ENCODE measurements at regions not wholly inside any gene's neighbourhood (a gene's known extent, or its start where the extent isn't known, plus 50 kb on each side); places are given as distances from the start of the nearest gene placed in this dataset.
"Not testable (repeated sequence)": the region's sequence is repeated elsewhere in the genome, so short reads cannot be mapped to it uniquely, and the experiment has no call there.

GRCh38 chr3:67943546-67943945, 289.1 kb upstream of the SUCLG2 start:
- H3K27me3 ChIP-seq (ENCODE audit: control insufficient read depth, insufficient read depth, low read length) = no peaks in the 10 kb centered on the region
- H3K4me3 ChIP-seq (ENCODE audit: low read length) = no peak overlapping the region
- 90% methylated on average over 1 of the region's 1 CpG for WGBS (ENCODE audit: insufficient coverage)
- H3K9me3 ChIP-seq (replicated peaks; ENCODE audit: control insufficient read depth, low read depth, low read length) = no peaks in the 10 kb centered on the region
- H3K4me1 ChIP-seq (ENCODE audit: control insufficient read depth, insufficient read depth, low read length) = no peaks in the 10 kb centered on the region
- H3K27ac ChIP-seq (ENCODE audit: low read length) = no peak overlapping the region
- no peak for DNase-seq
- no peaks in the 10 kb centered on the region for H3K36me3 ChIP-seq (ENCODE audit: control insufficient read depth, insufficient read depth, low read length)

- H3K27ac ChIP-seq (ENCODE audit: low read length) = no peak overlapping the region
- no peak for DNase-seq
- no peaks in the 10 kb centered on the region for H3K36me3 ChIP-seq (ENCODE audit: control insufficient read depth, insufficient read depth, low read length)
- no peaks in the 10 kb centered on the region for H3K27me3 ChIP-seq (ENCODE audit: control insufficient read depth, insufficient read depth, low read length)
- no peaks in the 10 kb centered on the region for H3K9me3 ChIP-seq (replicated peaks; ENCODE audit: control insufficient read depth, low read depth, low read length)
- H3K4me1 ChIP-seq (ENCODE audit: control insufficient read depth, insufficient read depth, low read length) = no peaks in the 10 kb centered on the region
- WGBS (ENCODE audit: insufficient coverage) = 73% methylated on average over 2 of the region's 3 CpGs
- H3K4me3 ChIP-seq (ENCODE audit: low read length) = no peak overlapping the region
Measured at GRCh38 chr3:67941433-67942030, 287.1 kb upstream of the SUCLG2 start.

GRCh38 chr3:67940210-67940952, 286.0 kb upstream of the SUCLG2 start:
- no peaks in the 10 kb centered on the region for H3K36me3 ChIP-seq (ENCODE audit: control insufficient read depth, insufficient read depth, low read length)
- H3K4me3 ChIP-seq (ENCODE audit: low read length) = no peak overlapping the region
- no peaks in the 10 kb centered on the region for H3K27me3 ChIP-seq (ENCODE audit: control insufficient read depth, insufficient read depth, low read length)
- H3K4me1 ChIP-seq (ENCODE audit: control insufficient read depth, insufficient read depth, low read length) = no peaks in the 10 kb centered on the region
- H3K27ac ChIP-seq (ENCODE audit: low read length) = no peak overlapping the region
- no CpG with 5 or more reads among the region's 2 CpGs for WGBS (ENCODE audit: insufficient coverage)
- peaks cover under 1% of the 10 kb centered on the region for H3K9me3 ChIP-seq (replicated peaks; ENCODE audit: control insufficient read depth, low read depth, low read length)
- peak; percentile 55 for DNase-seq

- Histone ChIP-seq H3K27ac (ENCODE audit: low read length) (no peak overlapping the region), H3K9me3 (replicated peaks; ENCODE audit: control insufficient read depth, low read depth, low read length) (peaks cover 5% of the 10 kb centered on the region), H3K4me1 (ENCODE audit: control insufficient read depth, insufficient read depth, low read length) (no peaks in the 10 kb centered on the region), H3K4me3 (ENCODE audit: low read length) (no peak overlapping the region), H3K36me3 (ENCODE audit: control insufficient read depth, insufficient read depth, low read length) (no peaks in the 10 kb centered on the region), H3K27me3 (ENCODE audit: control insufficient read depth, insufficient read depth, low read length) (no peaks in the 10 kb centered on the region)
- WGBS (ENCODE audit: insufficient coverage) = no CpG with 5 or more reads among the region's 1 CpG
- no peak for DNase-seq
Measured at GRCh38 chr3:67937498-67938118, 283.2 kb upstream of the SUCLG2 start.

GRCh38 chr3:67930394-67930793, 276.0 kb upstream of the SUCLG2 start:
- not testable (repeated sequence) for DNase-seq; H3K4me3 ChIP-seq (ENCODE audit: low read length); H3K27ac ChIP-seq (ENCODE audit: low read length); H3K36me3 ChIP-seq (ENCODE audit: control insufficient read depth, insufficient read depth, low read length); H3K4me1 ChIP-seq (ENCODE audit: control insufficient read depth, insufficient read depth, low read length); H3K27me3 ChIP-seq (ENCODE audit: control insufficient read depth, insufficient read depth, low read length); H3K9me3 ChIP-seq (replicated peaks; ENCODE audit: control insufficient read depth, low read depth, low read length)
- 89% methylated on average over 4 of the region's 4 CpGs for WGBS (ENCODE audit: insufficient coverage)

DNA sequence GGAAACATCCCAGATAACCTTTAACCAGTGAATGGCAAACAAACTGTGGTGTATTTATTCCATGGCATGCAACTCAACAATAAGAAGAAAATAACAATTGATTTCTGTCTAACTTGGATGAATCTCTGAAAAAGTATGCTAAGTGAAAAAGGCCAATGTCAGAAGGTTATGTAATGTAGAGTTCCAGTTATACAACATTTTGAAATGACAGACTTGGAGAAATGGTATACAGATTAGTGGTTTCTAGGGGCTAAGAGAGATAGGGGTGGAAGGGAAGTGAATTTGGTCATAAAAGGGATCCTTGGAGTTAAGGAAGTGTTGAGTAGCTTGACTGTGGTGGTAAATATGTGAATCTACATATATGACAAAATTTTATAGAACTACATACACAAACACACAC, 269.4 kb upstream of the SUCLG2 start:
- Histone ChIP-seq H3K9me3 (replicated peaks; ENCODE audit: control insufficient read depth, low read depth, low read length) (no peaks in the 10 kb centered on the region), H3K36me3 (ENCODE audit: control insufficient read depth, insufficient read depth, low read length) (no peaks in the 10 kb centered on the region), H3K4me3 (ENCODE audit: low read length) (no peak overlapping the region), H3K4me1 (ENCODE audit: control insufficient read depth, insufficient read depth, low read length) (no peaks in the 10 kb centered on the region), H3K27me3 (ENCODE audit: control insufficient read depth, insufficient read depth, low read length) (no peaks in the 10 kb centered on the region), H3K27ac (ENCODE audit: low read length) (no peak overlapping the region)
- no peak for DNase-seq

- WGBS (ENCODE audit: insufficient coverage) = 16% methylated on average over 5 of the region's 7 CpGs
- no peaks in the 10 kb centered on the region for H3K36me3 ChIP-seq (ENCODE audit: control insufficient read depth, insufficient read depth, low read length)
- H3K4me1 ChIP-seq (ENCODE audit: control insufficient read depth, insufficient read depth, low read length) = no peaks in the 10 kb centered on the region
- no peak overlapping the region for H3K4me3 ChIP-seq (ENCODE audit: low read length)
- no peak overlapping the region for H3K27ac ChIP-seq (ENCODE audit: low read length)
- no peaks in the 10 kb centered on the region for H3K27me3 ChIP-seq (ENCODE audit: control insufficient read depth, insufficient read depth, low read length)
- no peaks in the 10 kb centered on the region for H3K9me3 ChIP-seq (replicated peaks; ENCODE audit: control insufficient read depth, low read depth, low read length)
- DNase-seq = no peak
Measured at GRCh38 chr3:67920969-67921368, 266.6 kb upstream of the SUCLG2 start.

- Histone ChIP-seq H3K9me3 (replicated peaks; ENCODE audit: control insufficient read depth, low read depth, low read length) (no peaks in the 10 kb centered on the region), H3K27me3 (ENCODE audit: control insufficient read depth, insufficient read depth, low read length) (no peaks in the 10 kb centered on the region), H3K4me3 (ENCODE audit: low read length) (no peak overlapping the region), H3K27ac (ENCODE audit: low read length) (no peak overlapping the region), H3K4me1 (ENCODE audit: control insufficient read depth, insufficient read depth, low read length) (no peaks in the 10 kb centered on the region), H3K36me3 (ENCODE audit: control insufficient read depth, insufficient read depth, low read length) (no peaks in the 10 kb centered on the region)
- no CpG with 5 or more reads among the region's 1 CpG for WGBS (ENCODE audit: insufficient coverage)
- no peak for DNase-seq
Measured at GRCh38 chr3:67920311-67920710, 265.9 kb upstream of the SUCLG2 start.

- Histone ChIP-seq H3K27me3 (ENCODE audit: control insufficient read depth, insufficient read depth, low read length) (no peaks in the 10 kb centered on the region), H3K27ac (ENCODE audit: low read length) (no peak overlapping the region), H3K9me3 (replicated peaks; ENCODE audit: control insufficient read depth, low read depth, low read length) (no peaks in the 10 kb centered on the region), H3K4me1 (ENCODE audit: control insufficient read depth, insufficient read depth, low read length) (no peaks in the 10 kb centered on the region), H3K36me3 (ENCODE audit: control insufficient read depth, insufficient read depth, low read length) (no peaks in the 10 kb centered on the region), H3K4me3 (ENCODE audit: low read length) (no peak overlapping the region)
- 83% methylated on average over 5 of the region's 5 CpGs for WGBS (ENCODE audit: insufficient coverage)
- no peak for DNase-seq
Measured at GRCh38 chr3:67916353-67916752, 261.9 kb upstream of the SUCLG2 start.

- Histone ChIP-seq H3K27ac (ENCODE audit: low read length) (no peak overlapping the region), H3K4me1 (ENCODE audit: control insufficient read depth, insufficient read depth, low read length) (no peaks in the 10 kb centered on the region), H3K36me3 (ENCODE audit: control insufficient read depth, insufficient read depth, low read length) (no peaks in the 10 kb centered on the region), H3K4me3 (ENCODE audit: low read length) (no peak overlapping the region), H3K9me3 (replicated peaks; ENCODE audit: control insufficient read depth, low read depth, low read length) (no peaks in the 10 kb centered on the region), H3K27me3 (ENCODE audit: control insufficient read depth, insufficient read depth, low read length) (no peaks in the 10 kb centered on the region)
- WGBS (ENCODE audit: insufficient coverage) = no CpG with 5 or more reads among the region's 1 CpG
- no peak for DNase-seq
Measured at GRCh38 chr3:67907735-67908134, 253.3 kb upstream of the SUCLG2 start.
